Testis (tissue), 2 donors: ENCODE measurements at regions not wholly inside any gene's neighbourhood (a gene's known extent, or its start where the extent isn't known, plus 50 kb on each side); places are given as distances from the start of the nearest gene placed in this dataset.

Experiments
- DNase-seq: peaks from one replicate; pipeline ENCODE4 v3.0.0-alpha.2; 2019
- H3K27ac ChIP-seq, 2 donors: fragments of 200-600 bp; sonication (generic); one replicate each; pipeline ENCODE4 v1.5.1; 2019
- H3K27me3 ChIP-seq: fragments of 200-600 bp; sonication (generic); one replicate; pipeline ENCODE4 v1.5.1; 2019
- H3K36me3 ChIP-seq: fragments of 200-600 bp; sonication (generic); one replicate; pipeline ENCODE4 v1.5.1; 2017; ENCODE audit warnings: low read depth; ENCODE audit errors: missing control alignments
- H3K4me1 ChIP-seq: fragments of 200-600 bp; sonication (generic); one replicate; pipeline ENCODE4 v1.5.1; 2019
- H3K4me3 ChIP-seq, 2 donors: fragments of 200-600 bp; sonication (generic); one replicate each; pipeline ENCODE4 v1.5.1; 2017 to 2019
- H3K9me3 ChIP-seq: fragments of 200-600 bp; sonication (generic); one replicate; pipeline ENCODE4 v1.5.1; 2017
- POLR2A ChIP-seq: fragments of 450-650 bp; IDR thresholded peaks from one replicate; pipeline ENCODE4 v1.6.1; 2017; ENCODE audit warnings: antibody characterized with exemption, mild to moderate bottlenecking, moderate library complexity
- WGBS, 2 donors: methylation state at CpG; one replicate each; pipeline ENCODE4 v1.1.5; 2018; 5-methylcytosine and 5-hydroxymethylcytosine counted together
- intact Hi-C: fragments of 100-400 bp; cut with DNase I; formaldehyde crosslinking; loops from one replicate; pipeline ENCODE4 v1.15.1; 2023; ENCODE audit warnings: low total_unique reads
- TF ChIP-seq, protein P1 (sequence below), 3 experiments: fragments of 450-650 bp in 2 of 3; fragments of 200-600 bp in 1 of 3; sonication (generic) in 1 of 3; IDR thresholded peaks; one replicate each; pipeline ENCODE4 v1.5.1; 2016 to 2019; ENCODE audit warnings: antibody characterized with exemption in 3 of 3, mild to moderate bottlenecking in 2 of 3, moderate library complexity in 1 of 3

DNA sequence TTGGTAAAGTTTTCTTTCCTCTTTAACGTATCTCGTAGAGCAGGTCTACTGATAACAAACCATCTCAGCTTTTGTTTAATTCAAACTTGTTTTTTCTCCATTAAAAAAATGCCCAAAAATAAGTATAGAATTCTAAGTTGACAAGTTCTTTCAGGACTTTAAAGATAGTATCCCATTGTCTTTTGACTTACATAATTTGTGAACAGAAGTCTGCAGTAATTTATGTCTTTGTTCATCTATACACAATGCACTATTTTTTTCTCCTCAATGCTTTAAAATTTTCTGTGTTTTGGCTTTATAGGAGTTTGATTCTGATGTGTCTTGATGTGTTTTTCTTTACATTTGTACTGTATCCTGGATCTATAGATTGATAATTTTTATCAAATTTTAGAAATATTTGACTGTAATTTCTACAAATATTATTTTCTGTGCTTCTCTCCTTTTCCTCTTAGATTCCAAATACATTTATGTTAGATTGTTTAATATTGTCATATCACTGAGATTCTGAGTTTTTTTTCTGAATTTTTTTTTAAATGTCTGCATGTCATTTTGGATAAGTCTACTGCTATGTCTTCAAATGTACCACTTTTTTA is 143.3 kb downstream of the FTCDNL1 start:
- intact Hi-C loops, result no loop called here
- no peak for TF ChIP-seq POLR2A
- TF ChIP-seq, protein P1, sequence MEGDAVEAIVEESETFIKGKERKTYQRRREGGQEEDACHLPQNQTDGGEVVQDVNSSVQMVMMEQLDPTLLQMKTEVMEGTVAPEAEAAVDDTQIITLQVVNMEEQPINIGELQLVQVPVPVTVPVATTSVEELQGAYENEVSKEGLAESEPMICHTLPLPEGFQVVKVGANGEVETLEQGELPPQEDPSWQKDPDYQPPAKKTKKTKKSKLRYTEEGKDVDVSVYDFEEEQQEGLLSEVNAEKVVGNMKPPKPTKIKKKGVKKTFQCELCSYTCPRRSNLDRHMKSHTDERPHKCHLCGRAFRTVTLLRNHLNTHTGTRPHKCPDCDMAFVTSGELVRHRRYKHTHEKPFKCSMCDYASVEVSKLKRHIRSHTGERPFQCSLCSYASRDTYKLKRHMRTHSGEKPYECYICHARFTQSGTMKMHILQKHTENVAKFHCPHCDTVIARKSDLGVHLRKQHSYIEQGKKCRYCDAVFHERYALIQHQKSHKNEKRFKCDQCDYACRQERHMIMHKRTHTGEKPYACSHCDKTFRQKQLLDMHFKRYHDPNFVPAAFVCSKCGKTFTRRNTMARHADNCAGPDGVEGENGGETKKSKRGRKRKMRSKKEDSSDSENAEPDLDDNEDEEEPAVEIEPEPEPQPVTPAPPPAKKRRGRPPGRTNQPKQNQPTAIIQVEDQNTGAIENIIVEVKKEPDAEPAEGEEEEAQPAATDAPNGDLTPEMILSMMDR (IDR thresholded peaks at IDR 0.05), result no peak
- WGBS, 2 donors, result 89 to 93% methylated on average over 2 of the region's 2 CpGs

GRCh38 chr2:199705538-199705937 is 145.5 kb downstream of the FTCDNL1 start:
- no peaks in the 10 kb centered on the region for H3K27me3 ChIP-seq
- WGBS, 2 donors, result 92 to 93% methylated on average over 1 of the region's 1 CpG
- H3K4me1 ChIP-seq, result no peaks in the 10 kb centered on the region
- H3K9me3 ChIP-seq, result no peaks in the 10 kb centered on the region
- no peak overlapping the region for H3K27ac ChIP-seq
- intact Hi-C loops, result no loop called here
- H3K36me3 ChIP-seq, result no peaks in the 10 kb centered on the region
- H3K4me3 ChIP-seq, result no peak overlapping the region
- DNase-seq, result no peak
- TF ChIP-seq POLR2A, result no peak
- TF ChIP-seq, protein P1 (IDR thresholded peaks at IDR 0.05), result no peak

More for the DNA sequence above, 143.3 kb downstream of the FTCDNL1 start:
- Histone ChIP-seq H3K36me3 (no peaks in the 10 kb centered on the region), H3K27ac (no peak overlapping the region), H3K4me1 (no peaks in the 10 kb centered on the region), H3K27me3 (no peaks in the 10 kb centered on the region), H3K4me3 (no peak overlapping the region), H3K9me3 (no peaks in the 10 kb centered on the region)
- DNase-seq, result no peak

DNA sequence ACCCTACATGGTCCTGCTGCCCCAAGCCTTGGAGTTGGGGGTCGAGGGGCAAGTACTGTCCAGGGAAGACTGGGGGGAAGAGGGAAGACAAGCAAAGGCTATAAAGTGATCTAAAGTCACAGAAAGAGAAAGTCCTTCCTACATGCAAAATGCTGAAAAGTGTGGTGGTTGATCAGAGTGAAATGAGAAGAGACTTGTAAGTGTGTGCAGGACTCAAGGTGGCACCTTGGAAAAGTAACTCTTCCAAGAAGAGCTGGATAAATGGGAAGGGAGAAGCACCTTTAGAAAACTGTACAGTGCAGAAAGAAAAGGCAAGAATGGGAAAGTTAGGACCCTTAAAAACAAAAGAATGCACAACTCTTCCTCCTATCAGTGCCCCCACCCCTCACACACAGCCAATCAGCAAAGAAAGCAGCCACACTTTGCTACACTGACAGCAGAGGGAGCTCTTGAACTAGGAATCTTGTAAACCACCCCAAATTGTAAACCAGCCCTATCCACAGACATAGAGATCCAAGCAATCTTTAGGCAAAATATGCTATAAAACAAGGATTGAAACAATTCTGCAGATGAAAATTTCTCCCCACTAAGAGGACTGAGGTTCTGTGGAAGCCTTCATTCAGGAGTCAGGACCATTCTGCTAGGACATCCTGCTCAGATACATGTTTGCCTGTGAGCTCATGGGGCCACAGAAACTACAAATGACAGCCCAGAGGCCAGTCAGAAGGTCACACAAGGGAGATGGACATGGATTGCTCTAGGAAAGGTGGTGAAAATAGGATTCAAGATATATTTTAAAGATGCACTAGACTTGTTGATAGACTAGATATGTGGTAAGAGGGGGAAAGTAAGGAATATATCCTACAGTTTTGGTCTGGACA is 146.4 kb downstream of the FTCDNL1 start:
- H3K4me3 ChIP-seq, result no peak overlapping the region
- no peaks in the 10 kb centered on the region for H3K27me3 ChIP-seq
- TF ChIP-seq, protein P1 (IDR thresholded peaks at IDR 0.05), result no peak
- TF ChIP-seq POLR2A, result no peak
- no peaks in the 10 kb centered on the region for H3K9me3 ChIP-seq
- H3K4me1 ChIP-seq, result no peaks in the 10 kb centered on the region
- WGBS, 2 donors, result 73% methylated on average over 1 of the region's 1 CpG
- intact Hi-C loops, result no loop called here
- H3K36me3 ChIP-seq, result no peaks in the 10 kb centered on the region
- H3K27ac ChIP-seq, result no peak overlapping the region
- DNase-seq, result peak; percentile 17

- Histone ChIP-seq H3K36me3 (no peaks in the 10 kb centered on the region), H3K27me3 (no peaks in the 10 kb centered on the region), H3K4me1 (no peaks in the 10 kb centered on the region), H3K9me3 (no peaks in the 10 kb centered on the region), H3K4me3 (no peak overlapping the region), H3K27ac (no peak overlapping the region)
- 74 to 77% methylated on average over 2 of the region's 2 CpGs for WGBS, 2 donors
- TF ChIP-seq POLR2A, result no peak
- TF ChIP-seq, protein P1 (IDR thresholded peaks at IDR 0.05), result no peak
- intact Hi-C loops, result no loop called here
- DNase-seq, result no peak
Measured at GRCh38 chr2:199703199-199703598, 147.8 kb downstream of the FTCDNL1 start.
